Endothelial cell of umbilical vein (primary cell): ENCODE measurements at regions not wholly inside any gene's neighbourhood (a gene's known extent, or its start where the extent isn't known, plus 50 kb on each side); places are given as distances from the start of the nearest gene placed in this dataset.

ENCODE experiments used
- CTCF ChIP-seq, 2 donors: IDR thresholded peaks; 1 replicate in 1 of 2; 2 replicates in 1 of 2; pipeline ENCODE4 v1.5.1; 2011; ENCODE audit warnings: low read length in 2 of 2, mild to moderate bottlenecking in 2 of 2, moderate library complexity in 2 of 2, control low read depth in 1 of 2, inconsistent platforms in 1 of 2, low read depth in 1 of 2; ENCODE audit not compliant: insufficient read depth in 1 of 2; ENCODE audit errors: extremely low read depth in 1 of 2
- FOS ChIP-seq: IDR thresholded peaks from 2 replicates; pipeline ENCODE4 v1.6.1; 2011; ENCODE audit warnings: mild to moderate bottlenecking, low read length, moderate library complexity, borderline replicate concordance; ENCODE audit not compliant: insufficient read depth
- JUN ChIP-seq: IDR thresholded peaks from 2 replicates; pipeline ENCODE4 v1.6.1; 2011; ENCODE audit warnings: borderline replicate concordance, low read depth; ENCODE audit not compliant: insufficient read length, insufficient read depth
- POLR2A ChIP-seq: IDR thresholded peaks from 2 replicates; pipeline ENCODE4 v1.6.1; 2012; ENCODE audit warnings: low read depth, mild to moderate bottlenecking, control low read depth, low read length

- TF ChIP-seq CTCF (IDR thresholded peaks at IDR 0.05; ENCODE audit: extremely low read depth in 1 of 2, insufficient read depth in 1 of 2, low read depth in 1 of 2, low read length in 2 of 2) = no peak
- TF ChIP-seq FOS = no peak
- no peak for TF ChIP-seq POLR2A
- no peak for TF ChIP-seq JUN
Observed at GRCh38 chr4:130736436-130737185, 1640.7 kb downstream of the C4orf33 start.
